T47D (cell line): ENCODE measurements at regions not wholly inside any gene's neighbourhood (a gene's known extent, or its start where the extent isn't known, plus 50 kb on each side); places are given as distances from the start of the nearest gene placed in this dataset.
A peak's percentile ranks its signal among the peaks of the same experiment; 100 is the strongest.
"Not testable (repeated sequence)": the region's sequence is repeated elsewhere in the genome, so short reads cannot be mapped to it uniquely, and the experiment has no call there.

Experiments
- DNase-seq, 2 experiments: peaks; one replicate each; pipeline versions ENCODE4 v3.0.0 to v3.0.0-alpha.2; 2011 to 2012; ENCODE audit warnings: low read depth in 1 of 2, low spot score in 1 of 2
- JUND ChIP-seq: IDR thresholded peaks from 2 replicates; pipeline ENCODE4 v1.6.1; 2012; ENCODE audit warnings: low read depth
- in situ Hi-C: cut with HindIII; loops from 2 replicates; pipeline ENCODE4 v1.10.0; 2016; ENCODE audit warnings: low sequenced_read_pairs, low pct_unique_long_range_greater_than_20kb

- in situ Hi-C loops: no loop called here
- TF ChIP-seq JUND: no peak
- no peak for DNase-seq
Measured at GRCh38 chr5:155786108-155786507, 540.9 kb upstream of the SGCD start.

GRCh38 chr5:155792873-155793272, 534.1 kb upstream of the SGCD start:
- in situ Hi-C loops: no loop called here
- DNase-seq: no peak
- TF ChIP-seq JUND: no peak

- TF ChIP-seq JUND: no peak
- in situ Hi-C loops: no loop called here
- DNase-seq: peak in 1 of 2 experiments; percentile 32
Measured at GRCh38 chr5:155794795-155795194, 532.2 kb upstream of the SGCD start.

GRCh38 chr5:155799308-155799707, 527.7 kb upstream of the SGCD start:
- no peak for TF ChIP-seq JUND
- in situ Hi-C loops: no loop called here
- no peak for DNase-seq

GRCh38 chr5:155807884-155808576, 518.9 kb upstream of the SGCD start:
- TF ChIP-seq JUND: no peak
- DNase-seq: no peak
- in situ Hi-C loops: no loop called here

GRCh38 chr5:155815248-155815647, 511.7 kb upstream of the SGCD start:
- no peak for DNase-seq
- no peak for TF ChIP-seq JUND
- in situ Hi-C loops: no loop called here

GRCh38 chr5:155822177-155822576, 504.8 kb upstream of the SGCD start:
- DNase-seq: peak in 1 of 2 experiments; percentile 51
- in situ Hi-C loops: no loop called here
- TF ChIP-seq JUND: no peak

- no peak for DNase-seq
- TF ChIP-seq JUND: no peak
- in situ Hi-C loops: no loop called here
Measured at GRCh38 chr5:155826611-155827507, 500.1 kb upstream of the SGCD start.

- in situ Hi-C loops: not testable (repeated sequence)
Measured at GRCh38 chr5:155827508-155827815, 499.5 kb upstream of the SGCD start.

GRCh38 chr5:155827949-155828348, 499.0 kb upstream of the SGCD start:
- no peak for TF ChIP-seq JUND

More at GRCh38 chr5:155827508-155827815, 499.5 kb upstream of the SGCD start:
- DNase-seq: not testable (repeated sequence)

GRCh38 chr5:155831491-155831890, 495.5 kb upstream of the SGCD start:
- no peak for TF ChIP-seq JUND
- DNase-seq: no peak
- in situ Hi-C loops: no loop called here

More at GRCh38 chr5:155827949-155828348, 499.0 kb upstream of the SGCD start:
- in situ Hi-C loops: no loop called here
- no peak for DNase-seq

GRCh38 chr5:155833287-155833686, 493.7 kb upstream of the SGCD start:
- DNase-seq: peak in 1 of 2 experiments; percentile 20
- in situ Hi-C loops: no loop called here
- TF ChIP-seq JUND: no peak

- no peak for TF ChIP-seq JUND
- in situ Hi-C loops: no loop called here
- DNase-seq: no peak
Measured at GRCh38 chr5:155834271-155834975, 492.5 kb upstream of the SGCD start.
